GM23338 (cell line): ENCODE measurements at regions not wholly inside any gene's neighbourhood (a gene's known extent, or its start where the extent isn't known, plus 50 kb on each side); places are given as distances from the start of the nearest gene placed in this dataset.

ENCODE experiments used
- ATAC-seq: fragments of 200-7000 bp; cut with Tn5 transposase; 3 replicates; pipeline ENCODE4 v1.9.1; 2020
- DNase-seq: peaks from one replicate; pipeline ENCODE4 v3.0.0-alpha.2; 2015; ENCODE audit warnings: low spot score
- H2AFZ ChIP-seq: fragments of 200-600 bp; sonication (generic); 2 replicates; pipeline ENCODE4 v1.8.0; 2016; ENCODE audit warnings: antibody characterized with exemption, mild to moderate bottlenecking, moderate library complexity
- H3F3A ChIP-seq: fragments of 200-600 bp; sonication (generic); replicated peaks from 2 replicates; pipeline ENCODE4 v1.8.0; 2017; ENCODE audit warnings: antibody characterized with exemption, mixed run types, low read depth
- H3K27ac ChIP-seq: fragments of 200-600 bp; sonication (generic); 2 replicates; pipeline ENCODE4 v1.6.1; 2016; ENCODE audit warnings: low read depth
- H3K27me3 ChIP-seq: fragments of 200-600 bp; sonication (generic); 2 replicates; pipeline ENCODE4 v1.8.0; 2016; ENCODE audit warnings: mild to moderate bottlenecking, mixed run types, moderate library complexity; ENCODE audit not compliant: insufficient read depth
- H3K36me3 ChIP-seq: fragments of 200-600 bp; sonication (generic); 2 replicates; pipeline ENCODE4 v1.8.0; 2016; ENCODE audit warnings: mild to moderate bottlenecking; ENCODE audit not compliant: insufficient read depth
- H3K4me1 ChIP-seq: fragments of 200-600 bp; sonication (generic); 2 replicates; pipeline ENCODE4 v1.8.0; 2016; ENCODE audit warnings: mild to moderate bottlenecking, moderate library complexity; ENCODE audit not compliant: insufficient read depth
- H3K4me2 ChIP-seq: fragments of 200-600 bp; sonication (generic); 2 replicates; pipeline ENCODE4 v1.7.1; 2017; ENCODE audit warnings: mixed run types
- H3K4me3 ChIP-seq: fragments of 200-600 bp; sonication (generic); 2 replicates; pipeline ENCODE4 v1.6.1; 2016; ENCODE audit warnings: mixed run types
- H3K79me2 ChIP-seq: fragments of 200-600 bp; sonication (generic); replicated peaks from 2 replicates; pipeline ENCODE4 v1.8.0; 2017; ENCODE audit warnings: mild to moderate bottlenecking; ENCODE audit not compliant: insufficient read depth
- H3K9me2 ChIP-seq: fragments of 200-600 bp; sonication (generic); 2 replicates; pipeline ENCODE4 v1.8.0; 2017; ENCODE audit not compliant: insufficient read depth
- H4K20me1 ChIP-seq: fragments of 200-600 bp; sonication (generic); replicated peaks from 2 replicates; pipeline ENCODE4 v1.8.0; 2017; ENCODE audit warnings: mild to moderate bottlenecking; ENCODE audit not compliant: insufficient read depth
- H3K27ac Mint-ChIP-seq: 2 replicates; pipeline ENCODE4 v1.8.0; 2020; ENCODE audit warnings: inconsistent platforms, mild to moderate bottlenecking, moderate library complexity, mixed read lengths
- H3K27me3 Mint-ChIP-seq: 3 replicates; pipeline ENCODE4 v1.8.0; 2022; ENCODE audit warnings: low read depth, mild to moderate bottlenecking, moderate library complexity, mixed read lengths, inconsistent platforms; ENCODE audit not compliant: insufficient read depth, poor library complexity
- H3K36me3 Mint-ChIP-seq: 3 replicates; pipeline ENCODE4 v1.8.0; 2021; ENCODE audit warnings: low read depth, mild to moderate bottlenecking, inconsistent platforms, moderate library complexity, mixed read lengths
- H3K4me1 Mint-ChIP-seq: 3 replicates; pipeline ENCODE4 v1.8.0; 2020; ENCODE audit warnings: mild to moderate bottlenecking, inconsistent platforms, mixed read lengths
- H3K4me3 Mint-ChIP-seq: 3 replicates; pipeline ENCODE4 v1.8.0; 2021; ENCODE audit warnings: moderate library complexity, mild to moderate bottlenecking, inconsistent platforms, mixed read lengths
- H3K9me3 Mint-ChIP-seq: 3 replicates; pipeline ENCODE4 v1.8.0; 2020; ENCODE audit warnings: moderate library complexity, mild to moderate bottlenecking, inconsistent platforms, mixed read lengths
- CREB1 ChIP-seq: fragments of 250-450 bp; sonication (Bioruptor Pico); IDR thresholded peaks from 2 replicates; pipeline ENCODE4 v1.5.0; 2020; ENCODE audit warnings: low read depth, mild to moderate bottlenecking, moderate library complexity
- ETS1 ChIP-seq: IDR thresholded peaks from 2 replicates; pipeline ENCODE4 v1.6.1; 2016; ENCODE audit warnings: antibody characterized with exemption
- EZH2 ChIP-seq: fragments of 200-600 bp; sonication (generic); IDR thresholded peaks from one replicate; pipeline ENCODE4 v1.8.0; 2017; ENCODE audit warnings: antibody characterized with exemption, mild to moderate bottlenecking, low read depth; ENCODE audit not compliant: unreplicated experiment
- EZH2phosphoT487 ChIP-seq: fragments of 200-600 bp; sonication (generic); IDR thresholded peaks from one replicate; pipeline ENCODE4 v1.8.1; 2018; ENCODE audit warnings: antibody characterized with exemption; ENCODE audit not compliant: unreplicated experiment
- JUNB ChIP-seq: IDR thresholded peaks from one replicate; pipeline ENCODE4 v1.6.1; 2016; ENCODE audit warnings: antibody characterized with exemption; ENCODE audit not compliant: unreplicated experiment
- NANOG ChIP-seq: IDR thresholded peaks from 2 replicates; pipeline ENCODE4 v1.6.1; 2016; ENCODE audit warnings: antibody characterized with exemption, borderline replicate concordance
- REST ChIP-seq: IDR thresholded peaks from one replicate; pipeline ENCODE4 v1.6.1; 2018; ENCODE audit warnings: antibody characterized with exemption; ENCODE audit not compliant: unreplicated experiment
- STAT1 ChIP-seq: IDR thresholded peaks from one replicate; pipeline ENCODE4 v1.6.1; 2016; ENCODE audit warnings: antibody characterized with exemption; ENCODE audit not compliant: unreplicated experiment
- ZNF331 ChIP-seq: fragments of 250-450 bp; sonication (Bioruptor Pico); IDR thresholded peaks from 2 replicates; pipeline ENCODE4 v1.5.0; 2020; ENCODE audit warnings: low read depth, mild to moderate bottlenecking, moderate library complexity
- ZNF462 ChIP-seq: fragments of 250-450 bp; sonication (Bioruptor Pico); IDR thresholded peaks from 2 replicates; pipeline ENCODE4 v1.5.0; 2020; ENCODE audit warnings: mild to moderate bottlenecking, moderate library complexity

GRCh38 chr16:27727941-27728340 is 178.0 kb downstream of the KATNIP start:
- H3K4me3 Mint-ChIP-seq: no peak overlapping the region
- ATAC-seq (no peak), DNase-seq (no peak)
- no peaks in the 10 kb centered on the region for H3F3A ChIP-seq
- no peaks in the 10 kb centered on the region for H3K9me2 ChIP-seq
- H3K36me3 Mint-ChIP-seq: peaks cover 30% of the 10 kb centered on the region
- no peak overlapping the region for H3K27ac ChIP-seq
- H3K4me1 ChIP-seq: no peaks in the 10 kb centered on the region
- no peak overlapping the region for H2AFZ ChIP-seq
- TF ChIP-seq ZNF462 (CRISPR knock-in tag): no peak
- H3K79me2 ChIP-seq: no peaks in the 10 kb centered on the region
- H3K4me3 ChIP-seq: no peak overlapping the region
- no peaks in the 10 kb centered on the region for H3K27me3 ChIP-seq
- peaks cover 2% of the 10 kb centered on the region; the same call in 2 of the 3 replicates for H3K9me3 Mint-ChIP-seq
- peaks cover 6% of the 10 kb centered on the region for H3K27me3 Mint-ChIP-seq
- H3K4me2 ChIP-seq: no peak overlapping the region
- H4K20me1 ChIP-seq: no peaks in the 10 kb centered on the region
- H3K27ac Mint-ChIP-seq: no peak overlapping the region
- no peaks in the 10 kb centered on the region; the same call in 1 of the 2 replicates for H3K36me3 ChIP-seq
- H3K4me1 Mint-ChIP-seq: no peaks in the 10 kb centered on the region

GRCh38 chr16:27728691-27729090 is 178.7 kb downstream of the KATNIP start:
- H3K36me3 Mint-ChIP-seq: peaks cover 30% of the 10 kb centered on the region
- no peaks in the 10 kb centered on the region for H4K20me1 ChIP-seq
- no peak overlapping the region for H3K27ac ChIP-seq
- peaks cover 4% of the 10 kb centered on the region for H3K27me3 Mint-ChIP-seq
- no peaks in the 10 kb centered on the region for H3K9me2 ChIP-seq
- no peak overlapping the region for H3K4me3 ChIP-seq
- no peaks in the 10 kb centered on the region for H3K4me1 ChIP-seq
- H3K4me3 Mint-ChIP-seq: no peak overlapping the region
- H3K4me1 Mint-ChIP-seq: no peaks in the 10 kb centered on the region
- no peak overlapping the region for H3K4me2 ChIP-seq
- H3K27me3 ChIP-seq: no peaks in the 10 kb centered on the region
- no peaks in the 10 kb centered on the region; the same call in 1 of the 2 replicates for H3K36me3 ChIP-seq
- no peak overlapping the region for H3K27ac Mint-ChIP-seq
- H3K9me3 Mint-ChIP-seq: peaks cover 2% of the 10 kb centered on the region; the same call in 2 of the 3 replicates
- no peaks in the 10 kb centered on the region for H3F3A ChIP-seq
- H2AFZ ChIP-seq: no peak overlapping the region
- ATAC-seq (no peak), DNase-seq (no peak)
- no peaks in the 10 kb centered on the region for H3K79me2 ChIP-seq
- TF ChIP-seq EZH2: no peak
- TF ChIP-seq NANOG: no peak
- TF ChIP-seq STAT1: no peak
- TF ChIP-seq ETS1: no peak
- no peak for TF ChIP-seq EZH2phosphoT487
- TF ChIP-seq JUNB: no peak
- TF ChIP-seq REST: no peak
- TF ChIP-seq ZNF331: no peak
- TF ChIP-seq CREB1: no peak
